VCaP (cell line): ENCODE measurements at regions not wholly inside any gene's neighbourhood (a gene's known extent, or its start where the extent isn't known, plus 50 kb on each side); places are given as distances from the start of the nearest gene placed in this dataset.

ENCODE experiments used
- H3K27ac ChIP-seq: fragments of 450-650 bp; 2 replicates; pipeline ENCODE4 v1.5.1; 2017
- TF ChIP-seq, protein P1 (sequence below): fragments of 450-650 bp; conservative IDR thresholded peaks from 2 replicates; pipeline ENCODE4 v1.5.1; 2017; ENCODE audit warnings: mild to moderate bottlenecking, moderate library complexity

DNA sequence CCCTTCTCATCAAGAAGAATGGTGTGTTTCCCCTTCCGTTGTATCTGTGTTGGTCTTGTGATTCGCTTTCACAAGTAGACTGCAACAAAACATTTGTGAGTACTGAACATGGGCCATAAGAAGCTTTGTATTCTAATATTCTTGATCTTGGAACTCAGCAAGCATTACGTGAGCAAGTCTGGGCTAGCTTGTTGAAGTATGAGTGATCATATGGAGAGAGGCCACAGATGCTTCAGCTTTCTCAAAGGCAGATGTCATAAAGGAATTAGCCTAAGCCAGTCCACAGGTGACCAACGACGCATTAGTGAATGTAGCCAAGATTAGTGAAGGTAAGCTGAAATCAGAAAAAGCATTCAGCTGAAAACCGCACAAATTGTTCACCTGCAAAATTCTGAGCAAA is 609.6 kb upstream of the NEGR1 start:
- TF ChIP-seq, protein P1, sequence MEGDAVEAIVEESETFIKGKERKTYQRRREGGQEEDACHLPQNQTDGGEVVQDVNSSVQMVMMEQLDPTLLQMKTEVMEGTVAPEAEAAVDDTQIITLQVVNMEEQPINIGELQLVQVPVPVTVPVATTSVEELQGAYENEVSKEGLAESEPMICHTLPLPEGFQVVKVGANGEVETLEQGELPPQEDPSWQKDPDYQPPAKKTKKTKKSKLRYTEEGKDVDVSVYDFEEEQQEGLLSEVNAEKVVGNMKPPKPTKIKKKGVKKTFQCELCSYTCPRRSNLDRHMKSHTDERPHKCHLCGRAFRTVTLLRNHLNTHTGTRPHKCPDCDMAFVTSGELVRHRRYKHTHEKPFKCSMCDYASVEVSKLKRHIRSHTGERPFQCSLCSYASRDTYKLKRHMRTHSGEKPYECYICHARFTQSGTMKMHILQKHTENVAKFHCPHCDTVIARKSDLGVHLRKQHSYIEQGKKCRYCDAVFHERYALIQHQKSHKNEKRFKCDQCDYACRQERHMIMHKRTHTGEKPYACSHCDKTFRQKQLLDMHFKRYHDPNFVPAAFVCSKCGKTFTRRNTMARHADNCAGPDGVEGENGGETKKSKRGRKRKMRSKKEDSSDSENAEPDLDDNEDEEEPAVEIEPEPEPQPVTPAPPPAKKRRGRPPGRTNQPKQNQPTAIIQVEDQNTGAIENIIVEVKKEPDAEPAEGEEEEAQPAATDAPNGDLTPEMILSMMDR = no peak
- H3K27ac ChIP-seq = no peak overlapping the region

DNA sequence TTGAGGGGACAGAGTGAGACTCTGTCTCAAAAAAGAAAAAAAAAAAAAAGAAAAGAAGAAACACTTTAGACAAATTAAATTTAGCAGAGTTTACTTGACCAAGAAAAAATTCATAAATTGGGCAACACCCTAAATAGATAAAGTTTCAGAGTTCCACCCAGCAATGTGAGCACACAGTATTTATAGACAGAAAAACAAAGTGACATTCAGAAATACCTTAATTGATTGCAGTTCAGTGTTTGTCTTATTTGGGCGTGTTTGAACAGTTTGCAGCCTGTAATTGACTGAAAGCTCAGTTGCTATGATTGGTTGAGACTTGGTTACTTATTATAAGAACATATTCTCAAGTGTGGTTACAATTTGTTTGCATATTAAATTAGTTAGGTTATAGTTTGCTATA is 603.5 kb upstream of the NEGR1 start:
- no peak overlapping the region for H3K27ac ChIP-seq
- TF ChIP-seq, protein P1 = no peak

DNA sequence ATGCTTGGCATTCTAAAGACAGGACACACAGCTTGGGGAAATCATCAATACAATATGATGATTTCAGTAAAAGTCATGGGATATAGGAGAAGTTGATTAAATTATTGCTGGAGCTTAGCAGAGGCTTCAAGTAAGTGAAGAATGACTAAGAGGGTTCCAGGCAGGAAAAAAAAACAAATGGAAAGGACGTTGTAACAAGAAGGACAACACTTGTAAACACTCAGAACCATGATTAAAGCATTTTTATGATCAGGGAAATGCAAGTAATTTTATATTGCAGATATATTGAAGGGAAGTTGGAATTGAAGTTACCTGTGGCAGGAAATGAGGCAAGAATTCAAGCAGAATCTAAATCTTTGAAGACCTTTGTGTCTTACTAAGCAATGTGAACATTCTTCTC is 602.7 kb upstream of the NEGR1 start:
- TF ChIP-seq, protein P1 = no peak
- no peak overlapping the region for H3K27ac ChIP-seq

DNA sequence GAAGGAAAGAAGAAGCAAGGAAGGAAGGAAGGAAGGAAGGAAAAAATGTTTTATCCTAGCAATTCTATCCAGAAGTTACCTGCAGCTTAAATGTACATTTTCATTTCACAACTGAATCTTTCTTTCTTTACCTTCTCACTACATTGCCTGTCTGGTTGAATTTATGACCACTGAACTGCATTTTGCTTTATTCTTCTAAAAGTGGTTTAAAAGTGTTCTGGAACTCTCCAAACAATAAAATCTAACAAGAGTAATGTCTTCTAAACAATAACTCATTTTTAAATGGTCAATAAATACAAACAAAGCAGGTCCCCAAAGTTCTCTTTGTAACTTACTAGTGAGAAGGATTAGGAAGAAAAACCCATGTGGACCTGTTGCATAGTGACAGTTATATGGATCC is 587.5 kb upstream of the NEGR1 start:
- TF ChIP-seq, protein P1 = no peak
- no peak overlapping the region for H3K27ac ChIP-seq

DNA sequence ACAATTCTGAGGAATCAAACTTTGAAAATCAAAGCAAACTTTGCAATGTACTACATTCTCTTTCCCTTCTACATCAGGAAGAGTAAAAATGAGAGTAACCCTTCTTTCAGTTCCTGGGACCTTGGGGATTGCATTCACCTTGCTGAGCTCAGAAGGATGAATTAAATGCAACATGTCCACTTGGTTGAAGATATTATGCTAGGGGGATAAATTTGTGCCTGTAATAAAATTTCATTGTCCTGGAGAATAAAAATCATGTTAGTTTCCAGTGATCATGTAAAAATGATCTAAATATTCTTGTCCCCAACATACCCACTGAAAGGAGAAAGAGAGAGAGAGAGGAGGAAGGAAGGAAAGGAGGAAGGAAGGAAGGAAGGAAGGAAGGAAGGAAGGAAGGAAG is 587.1 kb upstream of the NEGR1 start:
- no peak overlapping the region for H3K27ac ChIP-seq
- TF ChIP-seq, protein P1 = no peak

DNA sequence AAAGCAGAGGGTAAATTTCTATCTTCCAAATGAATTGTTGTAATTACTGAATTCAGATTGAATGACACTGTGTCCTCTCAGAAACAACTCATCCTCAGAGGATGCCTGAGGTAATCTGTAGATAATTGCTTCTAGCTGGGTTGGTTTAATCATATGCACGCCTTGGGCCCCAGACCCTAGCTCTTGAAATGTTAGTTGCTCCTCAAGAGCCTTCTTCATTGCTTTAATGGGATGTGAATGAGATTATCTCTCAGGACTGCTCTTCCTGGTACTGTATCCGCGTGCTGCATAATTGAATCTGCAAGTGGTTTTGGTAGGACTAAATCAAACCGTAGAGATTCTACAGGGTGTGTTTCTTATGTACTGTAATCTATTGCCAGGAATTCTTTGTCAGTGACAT is 569.3 kb upstream of the NEGR1 start:
- no peak overlapping the region for H3K27ac ChIP-seq
- TF ChIP-seq, protein P1 = no peak

DNA sequence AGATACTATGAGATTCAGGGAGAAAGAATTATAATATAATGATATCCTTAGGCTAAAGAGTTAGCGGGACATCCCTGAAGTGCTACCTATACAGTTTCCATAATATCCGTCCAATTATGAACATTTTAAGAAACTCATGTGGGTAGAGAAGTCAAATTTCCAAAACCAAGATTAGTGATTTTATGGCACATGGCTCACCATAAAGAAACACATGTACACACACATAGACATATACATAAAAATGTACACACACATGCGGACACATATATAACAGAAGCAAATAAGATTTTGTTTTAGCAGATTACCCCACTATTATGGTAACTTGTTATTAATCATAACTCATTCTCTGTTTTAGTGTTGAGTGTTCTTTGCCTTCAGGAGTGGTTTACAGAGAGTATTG is 566.7 kb upstream of the NEGR1 start:
- no peak overlapping the region for H3K27ac ChIP-seq
- TF ChIP-seq, protein P1 = no peak

DNA sequence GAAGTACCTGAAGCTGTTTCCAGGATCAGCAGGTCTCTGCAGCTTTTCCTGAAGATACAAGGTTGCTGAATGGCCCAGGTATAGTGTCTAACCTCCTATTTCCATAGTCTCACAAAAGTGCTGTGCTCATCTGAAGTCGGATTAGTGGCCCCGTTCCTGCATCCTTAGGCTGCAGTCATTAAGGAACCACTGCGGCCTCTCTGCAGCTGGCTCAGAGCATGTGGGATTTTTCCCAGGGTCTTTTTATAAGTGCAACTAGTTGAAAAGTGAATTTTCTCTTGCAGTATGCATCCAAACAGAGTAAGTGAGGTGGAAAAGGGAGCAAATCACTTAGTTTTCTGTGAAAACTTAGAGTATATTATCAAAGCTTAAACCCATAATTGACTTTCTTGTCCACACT is 565.3 kb upstream of the NEGR1 start:
- H3K27ac ChIP-seq = no peak overlapping the region
- TF ChIP-seq, protein P1 = no peak
